Upper lobe of left lung (tissue), 4 donors: ENCODE measurements at regions not wholly inside any gene's neighbourhood (a gene's known extent, or its start where the extent isn't known, plus 50 kb on each side); places are given as distances from the start of the nearest gene placed in this dataset.

Experiments
- POLR2A ChIP-seq, 4 donors: fragments of 450-650 bp; IDR thresholded peaks; one replicate each; pipeline ENCODE4 v1.5.1; 2016 to 2017; ENCODE audit warnings: antibody characterized with exemption in 4 of 4, mild to moderate bottlenecking in 2 of 4
- TF ChIP-seq, protein P1 (sequence below), 6 experiments: fragments of 450-650 bp in 4 of 6; fragments of 200-600 bp in 2 of 6; sonication (generic) in 2 of 6; IDR thresholded peaks; one replicate each; pipeline ENCODE4 v1.5.1; 2016 to 2019; ENCODE audit warnings: antibody characterized with exemption in 6 of 6

DNA sequence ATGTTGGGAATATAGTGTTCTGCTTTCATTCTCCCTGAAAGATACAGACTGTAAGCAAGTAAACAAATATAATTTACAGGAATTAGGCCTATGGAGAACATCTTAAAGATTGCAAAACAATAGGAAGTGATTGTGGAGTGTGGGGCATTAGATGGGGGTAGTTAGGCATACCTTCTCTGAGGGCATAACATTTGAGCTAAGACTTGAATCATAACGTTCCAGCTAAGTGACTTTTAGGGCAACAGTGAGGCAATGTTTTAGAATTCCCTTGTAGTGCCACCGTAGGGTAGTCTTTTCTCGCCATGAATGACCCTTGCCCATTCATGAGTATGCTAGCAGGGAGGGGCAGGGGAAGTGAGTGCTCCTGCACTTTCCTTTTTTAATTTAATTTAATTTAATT is 173.3 kb downstream of the SPATA31D1 start:
- TF ChIP-seq, protein P1, sequence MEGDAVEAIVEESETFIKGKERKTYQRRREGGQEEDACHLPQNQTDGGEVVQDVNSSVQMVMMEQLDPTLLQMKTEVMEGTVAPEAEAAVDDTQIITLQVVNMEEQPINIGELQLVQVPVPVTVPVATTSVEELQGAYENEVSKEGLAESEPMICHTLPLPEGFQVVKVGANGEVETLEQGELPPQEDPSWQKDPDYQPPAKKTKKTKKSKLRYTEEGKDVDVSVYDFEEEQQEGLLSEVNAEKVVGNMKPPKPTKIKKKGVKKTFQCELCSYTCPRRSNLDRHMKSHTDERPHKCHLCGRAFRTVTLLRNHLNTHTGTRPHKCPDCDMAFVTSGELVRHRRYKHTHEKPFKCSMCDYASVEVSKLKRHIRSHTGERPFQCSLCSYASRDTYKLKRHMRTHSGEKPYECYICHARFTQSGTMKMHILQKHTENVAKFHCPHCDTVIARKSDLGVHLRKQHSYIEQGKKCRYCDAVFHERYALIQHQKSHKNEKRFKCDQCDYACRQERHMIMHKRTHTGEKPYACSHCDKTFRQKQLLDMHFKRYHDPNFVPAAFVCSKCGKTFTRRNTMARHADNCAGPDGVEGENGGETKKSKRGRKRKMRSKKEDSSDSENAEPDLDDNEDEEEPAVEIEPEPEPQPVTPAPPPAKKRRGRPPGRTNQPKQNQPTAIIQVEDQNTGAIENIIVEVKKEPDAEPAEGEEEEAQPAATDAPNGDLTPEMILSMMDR (IDR thresholded peaks at IDR 0.05): no peak
- TF ChIP-seq POLR2A (IDR thresholded peaks at IDR 0.05): no peak
